ENCODE measurements at regions not wholly inside any gene's neighbourhood (a gene's known extent, or its start where the extent isn't known, plus 50 kb on each side); places are given as distances from the start of the nearest gene placed in this dataset.
A peak's percentile ranks its signal among the peaks of the same experiment; 100 is the strongest.

GRCh38 chr3:153970047-153970446 is 151.1 kb upstream of the ARHGEF26 start:
- Mint-ChIP-seq H3K36me3 (ENCODE audit: insufficient read depth, unreplicated experiment) (no peaks in the 10 kb centered on the region), H3K4me1 (ENCODE audit: low read depth, unreplicated experiment) (no peaks in the 10 kb centered on the region), H3K27me3 (ENCODE audit: insufficient read depth, unreplicated experiment) (no peaks in the 10 kb centered on the region), H3K4me3 (ENCODE audit: unreplicated experiment) (no peak overlapping the region), H3K27ac (ENCODE audit: unreplicated experiment) (no peak overlapping the region), H3K9me3 (ENCODE audit: unreplicated experiment) (no peaks in the 10 kb centered on the region)
- ChIA-PET POLR2A (no interaction called here), CTCF (no interaction called here)
- no peaks in the 10 kb centered on the region for H3K4me1 ChIP-seq
- no peaks in the 10 kb centered on the region for H3K36me3 ChIP-seq (ENCODE audit: control insufficient read depth, insufficient read depth, low read length)
- intact Hi-C loops (cut with micrococcal nuclease; ENCODE audit: unreplicated experiment): loop anchor here (5.0 kb wide), 1 partner anchor 113 kb away; no protein-coding TSS in a partner anchor
- H3K4me3 ChIP-seq (ENCODE audit: low read depth, low read length): no peak overlapping the region
- H3K27me3 ChIP-seq (replicated peaks; ENCODE audit: control insufficient read depth, insufficient read depth, low read length): no peaks in the 10 kb centered on the region
- TF ChIP-seq CTCF (IDR thresholded peaks at IDR 0.05; ENCODE audit: insufficient read depth in 1 of 2, low read depth in 1 of 2, low read length in 1 of 2, severe bottlenecking in 1 of 2, unreplicated experiment in 1 of 2): no peak
- no peaks in the 10 kb centered on the region for H3K9me3 ChIP-seq
- no peak for DNase-seq
- no TSS peak for BruUV-seq (replicated peaks)

GRCh38 chr3:153970741-153971347 is 150.3 kb upstream of the ARHGEF26 start:
- Histone ChIP-seq H3K4me1 (no peaks in the 10 kb centered on the region), H3K9me3 (no peaks in the 10 kb centered on the region), H3K27me3 (replicated peaks; ENCODE audit: control insufficient read depth, insufficient read depth, low read length) (no peaks in the 10 kb centered on the region), H3K36me3 (ENCODE audit: control insufficient read depth, insufficient read depth, low read length) (no peaks in the 10 kb centered on the region), H3K4me3 (ENCODE audit: low read depth, low read length) (no peak overlapping the region)
- Mint-ChIP-seq H3K27me3 (ENCODE audit: insufficient read depth, unreplicated experiment) (peaks cover 4% of the 10 kb centered on the region), H3K4me1 (ENCODE audit: low read depth, unreplicated experiment) (no peaks in the 10 kb centered on the region), H3K27ac (ENCODE audit: unreplicated experiment) (no peak overlapping the region), H3K4me3 (ENCODE audit: unreplicated experiment) (no peak overlapping the region), H3K9me3 (ENCODE audit: unreplicated experiment) (no peaks in the 10 kb centered on the region), H3K36me3 (ENCODE audit: insufficient read depth, unreplicated experiment) (no peaks in the 10 kb centered on the region)
- intact Hi-C loops (cut with micrococcal nuclease; ENCODE audit: unreplicated experiment): loop anchor here (5.0 kb wide), 1 partner anchor 114 kb away; no protein-coding TSS in a partner anchor
- ChIA-PET CTCF (no interaction called here), POLR2A (no interaction called here)
- no peak for DNase-seq
- peak in 1 of 2 experiments; percentile 38 for TF ChIP-seq CTCF (IDR thresholded peaks at IDR 0.05; ENCODE audit: insufficient read depth in 1 of 2, low read depth in 1 of 2, low read length in 1 of 2, severe bottlenecking in 1 of 2, unreplicated experiment in 1 of 2)
- no TSS peak for BruUV-seq (replicated peaks)

- Histone ChIP-seq H3K4me3 (ENCODE audit: low read depth, low read length) (no peak overlapping the region), H3K9me3 (no peaks in the 10 kb centered on the region), H3K27me3 (replicated peaks; ENCODE audit: control insufficient read depth, insufficient read depth, low read length) (no peaks in the 10 kb centered on the region), H3K4me1 (no peaks in the 10 kb centered on the region), H3K36me3 (ENCODE audit: control insufficient read depth, insufficient read depth, low read length) (no peaks in the 10 kb centered on the region)
- ChIA-PET POLR2A (no interaction called here), CTCF (no interaction called here)
- H3K27me3 Mint-ChIP-seq (ENCODE audit: insufficient read depth, unreplicated experiment): peaks cover 4% of the 10 kb centered on the region
- no peaks in the 10 kb centered on the region for H3K9me3 Mint-ChIP-seq (ENCODE audit: unreplicated experiment)
- BruUV-seq (replicated peaks): no TSS peak
- DNase-seq: no peak
- TF ChIP-seq CTCF (IDR thresholded peaks at IDR 0.05; ENCODE audit: insufficient read depth in 1 of 2, low read depth in 1 of 2, low read length in 1 of 2, severe bottlenecking in 1 of 2, unreplicated experiment in 1 of 2): no peak
- H3K27ac Mint-ChIP-seq (ENCODE audit: unreplicated experiment): no peak overlapping the region
- H3K4me1 Mint-ChIP-seq (ENCODE audit: low read depth, unreplicated experiment): no peaks in the 10 kb centered on the region
- H3K4me3 Mint-ChIP-seq (ENCODE audit: unreplicated experiment): no peak overlapping the region
- intact Hi-C loops (cut with micrococcal nuclease; ENCODE audit: unreplicated experiment): loop anchor here (5.0 kb wide), 1 partner anchor 116 kb away; no protein-coding TSS in a partner anchor
- H3K36me3 Mint-ChIP-seq (ENCODE audit: insufficient read depth, unreplicated experiment): no peaks in the 10 kb centered on the region
Observed at GRCh38 chr3:153972862-153973261, 148.3 kb upstream of the ARHGEF26 start.

All from Caco-2 (cell line).